Fibroblast of mammary gland (primary cell): ENCODE measurements at regions not wholly inside any gene's neighbourhood (a gene's known extent, or its start where the extent isn't known, plus 50 kb on each side); places are given as distances from the start of the nearest gene placed in this dataset.
A peak's percentile ranks its signal among the peaks of the same experiment; 100 is the strongest.

ENCODE experiments used
- DNase-seq: peaks from one replicate; pipeline ENCODE4 v3.0.0-alpha.2; 2010; ENCODE audit warnings: low read depth
- H3K4me3 ChIP-seq: 2 replicates; pipeline ENCODE4 v1.5.1; 2011; ENCODE audit warnings: low read depth, mild to moderate bottlenecking, low read length, moderate library complexity; ENCODE audit not compliant: control insufficient read depth
- CTCF ChIP-seq: conservative IDR thresholded peaks from 2 replicates; pipeline ENCODE4 v1.5.1; 2011; ENCODE audit warnings: low read depth, low read length, inconsistent platforms; ENCODE audit not compliant: control insufficient read depth, insufficient read depth

DNA sequence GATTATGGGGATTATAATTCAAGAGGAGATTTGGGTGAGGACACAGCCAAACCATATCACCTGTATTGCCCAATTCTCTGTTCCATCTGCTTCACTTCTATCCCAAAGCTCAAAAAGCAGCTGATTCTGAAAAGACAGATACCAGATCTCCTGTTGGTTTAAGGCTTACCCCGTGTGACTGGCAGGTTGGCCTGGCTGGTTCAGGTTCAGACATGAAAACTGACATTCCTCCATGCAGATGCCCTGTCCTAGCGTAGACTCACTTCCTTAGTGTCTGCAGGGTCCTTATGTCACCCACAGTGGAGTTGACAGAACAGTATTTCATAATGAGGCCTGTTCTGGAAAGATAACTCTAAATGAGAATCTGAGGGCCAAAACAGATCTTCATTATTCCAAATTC lies 61.1 kb upstream of the FLRT2 start:
- no peak for TF ChIP-seq CTCF
- no peak for DNase-seq
- no peak overlapping the region for H3K4me3 ChIP-seq

GRCh38 chr14:85471156-85471555 lies 58.8 kb upstream of the FLRT2 start:
- no peak for TF ChIP-seq CTCF
- H3K4me3 ChIP-seq: no peak overlapping the region
- peak; percentile 50 for DNase-seq

DNA sequence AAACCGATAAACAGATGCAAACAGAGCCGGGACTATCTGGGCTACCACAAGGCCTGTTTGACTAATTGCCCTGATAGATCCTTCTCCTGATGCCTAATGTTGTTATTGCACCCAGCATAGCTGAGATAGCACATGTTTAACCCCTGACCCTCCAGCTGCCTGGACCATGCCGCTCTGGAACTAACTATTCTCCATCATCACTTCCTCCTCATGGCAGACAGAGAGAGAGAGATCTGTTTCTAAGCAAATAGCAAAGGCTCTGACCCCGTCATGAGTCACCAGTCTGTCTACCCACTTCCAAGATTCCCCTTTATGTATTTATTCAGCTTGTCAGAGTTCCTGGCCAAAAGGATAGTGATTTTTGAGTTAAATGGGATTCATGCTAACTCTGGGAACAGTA lies 58.2 kb upstream of the FLRT2 start:
- DNase-seq: peak; percentile 96
- TF ChIP-seq CTCF: no peak
- no peak overlapping the region for H3K4me3 ChIP-seq

GRCh38 chr14:85474431-85474830 lies 55.5 kb upstream of the FLRT2 start:
- DNase-seq: no peak
- H3K4me3 ChIP-seq: no peak overlapping the region
- no peak for TF ChIP-seq CTCF

DNA sequence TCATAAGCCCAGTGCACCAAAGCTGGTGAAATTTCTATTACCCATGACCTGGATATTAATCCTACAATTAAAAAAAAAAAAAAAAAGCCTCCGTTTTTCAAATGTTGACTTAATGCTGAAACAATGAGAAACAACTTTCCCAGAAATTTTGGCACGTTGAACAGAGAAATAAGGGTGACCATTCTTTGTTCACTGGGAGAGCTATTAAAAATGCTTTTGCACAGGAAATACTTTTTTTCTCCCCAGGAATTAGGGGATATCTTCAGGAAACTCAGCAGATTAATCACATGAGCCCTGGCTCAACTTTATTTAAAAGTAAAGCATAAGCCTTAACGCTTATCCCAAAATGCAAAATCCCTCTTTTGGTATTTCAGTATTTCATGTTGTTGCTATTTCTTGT lies 54.8 kb upstream of the FLRT2 start:
- no peak overlapping the region for H3K4me3 ChIP-seq
- DNase-seq: peak; percentile 31
- TF ChIP-seq CTCF: no peak

- TF ChIP-seq CTCF: no peak
- no peak overlapping the region for H3K4me3 ChIP-seq
- no peak for DNase-seq
These were observed 50.6 kb upstream of the FLRT2 start for GRCh38 chr14:85479306-85479705.

DNA sequence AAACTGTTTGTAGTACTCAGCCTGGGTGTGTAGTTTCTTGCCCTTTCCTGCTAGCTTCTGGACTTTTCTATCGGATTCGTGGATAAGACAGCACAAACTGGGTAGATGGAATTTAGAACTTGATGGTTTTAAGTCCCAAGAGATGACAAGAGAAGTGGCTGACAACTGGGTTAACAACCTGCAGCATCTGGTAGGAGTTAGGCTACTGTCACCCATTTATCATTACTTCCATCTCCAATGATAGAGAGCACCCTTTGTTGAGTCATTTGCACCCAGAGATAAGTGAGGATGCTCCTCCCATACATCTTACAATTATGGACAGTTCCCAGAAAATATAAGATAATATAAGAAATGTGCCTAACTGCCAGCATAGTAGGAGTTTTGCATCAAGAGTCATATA lies 50.2 kb upstream of the FLRT2 start:
- no peak for TF ChIP-seq CTCF
- DNase-seq: no peak
- no peak overlapping the region for H3K4me3 ChIP-seq
